HepG2 (cell line): ENCODE measurements at regions not wholly inside any gene's neighbourhood (a gene's known extent, or its start where the extent isn't known, plus 50 kb on each side); places are given as distances from the start of the nearest gene placed in this dataset.

ENCODE experiments used
- ATAC-seq: fragments of 200-7000 bp; cut with Tn5 transposase; 3 replicates; pipeline ENCODE4 v1.9.1; 2020; ENCODE audit warnings: mild to moderate bottlenecking, moderate library complexity
- BruUV-seq: library from RNA; stranded (reverse); fragments of 400-500 nt; replicated peaks from 2 replicates; lab custom pipeline; 2021; lab: Mats Ljungman, UMichigan
- CTCF ChIA-PET: fragments of 300-600 bp; formaldehyde crosslinking; extraction: SDS; loops from one replicate; lab custom pipeline; 2021; ENCODE audit warnings: low total read pairs, inconsistent platforms, low intra/inter-chr PET ratio; lab: Yijun Ruan, JAX
- POLR2A ChIA-PET: fragments of 350-600 bp; sonication (Branson Sonifier 250); formaldehyde crosslinking; loops from one replicate; lab custom pipeline; 2020; ENCODE audit warnings: antibody characterized with exemption, inconsistent platforms; lab: Yijun Ruan, JAX
- DNase-seq: peaks from one replicate; pipeline ENCODE4 v3.0.0-alpha.2; 2015; ENCODE audit warnings: low spot score
- FAIRE-seq: peaks from 3 replicates; lab custom pipeline; 2011; peaks lifted over from hg19 to GRCh38; lab: Jason Lieb, UNC
- H2AFZ ChIP-seq: one replicate; pipeline ENCODE4 v1.6.1; 2011; ENCODE audit warnings: low read length, inconsistent platforms
- H3K27ac ChIP-seq: fragments of 300-600 bp; 3 replicates; pipeline ENCODE4 v1.8.0; 2011; ENCODE audit warnings: mixed run types, mild to moderate bottlenecking, mixed read lengths, low read length, inconsistent platforms; ENCODE audit not compliant: insufficient read depth; ENCODE audit errors: extremely low read length
- H3K27me3 ChIP-seq, 2 experiments: fragments of 200-600 bp in 1 of 2; 2 replicates in 1 of 2; 3 replicates in 1 of 2; pipeline versions ENCODE4 v1.6.0 to v1.8.0; 2011; ENCODE audit warnings: low read length in 2 of 2, mild to moderate bottlenecking in 2 of 2, moderate library complexity in 2 of 2, inconsistent platforms in 1 of 2; ENCODE audit not compliant: insufficient read depth in 2 of 2, control insufficient read depth in 1 of 2
- H3K36me3 ChIP-seq, 2 experiments: fragments of 200-600 bp in 1 of 2; replicated peaks in 1 of 2; 2 replicates in 1 of 2; 3 replicates in 1 of 2; pipeline versions ENCODE4 v1.5.1 to v1.8.0; 2011; ENCODE audit warnings: low read length in 2 of 2, inconsistent platforms in 1 of 2; ENCODE audit not compliant: insufficient read depth in 2 of 2, control insufficient read depth in 1 of 2
- H3K4me1 ChIP-seq: 2 replicates; pipeline ENCODE4 v1.5.1; 2012; ENCODE audit warnings: low read length, inconsistent platforms; ENCODE audit not compliant: insufficient read depth
- H3K4me2 ChIP-seq: 2 replicates; pipeline ENCODE4 v1.6.0; 2011; ENCODE audit warnings: low read depth, low read length, inconsistent platforms
- H3K4me3 ChIP-seq, 3 experiments: fragments of 200-600 bp in 1 of 3; sonication (generic), shearing (Covaris generic) in 1 of 3; replicated peaks in 1 of 3; 2 replicates each; pipeline ENCODE4 v1.5.1; 2011 to 2016; ENCODE audit warnings: low read length in 3 of 3, inconsistent platforms in 2 of 3, low read depth in 2 of 3, mild to moderate bottlenecking in 2 of 3, control low read depth in 1 of 3, mixed read lengths in 1 of 3; ENCODE audit not compliant: insufficient read depth in 1 of 3
- H3K79me2 ChIP-seq: one replicate; pipeline ENCODE4 v1.6.1; 2011; ENCODE audit warnings: low read length, inconsistent platforms; ENCODE audit not compliant: insufficient read depth
- H3K9ac ChIP-seq: 2 replicates; pipeline ENCODE4 v1.6.0; 2011; ENCODE audit warnings: mild to moderate bottlenecking, low read depth, low read length, inconsistent platforms; ENCODE audit not compliant: insufficient read depth
- H3K9me3 ChIP-seq: 2 replicates; pipeline ENCODE4 v1.5.1; 2012; ENCODE audit warnings: mild to moderate bottlenecking, low read length
- H4K20me1 ChIP-seq: 2 replicates; pipeline ENCODE4 v1.6.0; 2011; ENCODE audit warnings: inconsistent platforms, mild to moderate bottlenecking, low read length, moderate library complexity; ENCODE audit not compliant: insufficient read depth
- AKAP8 ChIP-seq: sonication (generic); formaldehyde crosslinking; IDR thresholded peaks from 2 replicates; pipeline ENCODE4 v1.5.1; 2020; ENCODE audit warnings: mild to moderate bottlenecking, missing genetic modification reagents
- ELF4 ChIP-seq: sonication (generic); formaldehyde crosslinking; IDR thresholded peaks from 2 replicates; pipeline ENCODE4 v1.5.0; 2020; ENCODE audit warnings: missing genetic modification reagents, mild to moderate bottlenecking, moderate library complexity, borderline replicate concordance
- NFYC ChIP-seq: IDR thresholded peaks from 2 replicates; pipeline ENCODE4 v1.6.1; 2016; ENCODE audit warnings: missing genetic modification reagents, missing compliant biosample characterization
- NONO ChIP-seq, 2 experiments: fragments of 450-650 bp in 1 of 2; sonication (generic) in 1 of 2; formaldehyde crosslinking in 1 of 2; IDR thresholded peaks in 1 of 2; conservative IDR thresholded peaks in 1 of 2; 2 replicates each; pipeline versions ENCODE4 v1.6.1 to v1.8.0; 2017 to 2022; ENCODE audit warnings: mild to moderate bottlenecking in 1 of 2, missing genetic modification reagents in 1 of 2, moderate library complexity in 1 of 2
- ZSCAN9 ChIP-seq: IDR thresholded peaks from 2 replicates; pipeline ENCODE4 v1.6.1; 2016; ENCODE audit warnings: borderline replicate concordance
- WGBS: methylation state at CpG from one replicate; pipeline ENCODE4 v1.1.6; 2017; ENCODE audit warnings: low lambda C conversion rate; 5-methylcytosine and 5-hydroxymethylcytosine counted together
- in situ Hi-C: cut with HindIII; loops from 2 replicates; pipeline ENCODE4 v1.10.0; 2017; ENCODE audit warnings: low pct_unique_long_range_greater_than_20kb; ENCODE audit not compliant: extremely low pct_ligation_motif_present
- intact Hi-C: fragments of 100-400 bp; cut with micrococcal nuclease; formaldehyde crosslinking; loops from one replicate; pipeline ENCODE4 v1.10.0; 2022; ENCODE audit not compliant: unreplicated experiment
- TF ChIP-seq, protein P1 (sequence below): sonication (generic); formaldehyde crosslinking; IDR thresholded peaks from 2 replicates; pipeline ENCODE4 v1.5.0; 2020; ENCODE audit warnings: mild to moderate bottlenecking, missing genetic modification reagents
- TF ChIP-seq, protein P2 (sequence below): sonication (generic); formaldehyde crosslinking; IDR thresholded peaks from 2 replicates; pipeline ENCODE4 v1.5.1; 2020; ENCODE audit warnings: mild to moderate bottlenecking, missing genetic modification reagents, moderate library complexity

DNA sequence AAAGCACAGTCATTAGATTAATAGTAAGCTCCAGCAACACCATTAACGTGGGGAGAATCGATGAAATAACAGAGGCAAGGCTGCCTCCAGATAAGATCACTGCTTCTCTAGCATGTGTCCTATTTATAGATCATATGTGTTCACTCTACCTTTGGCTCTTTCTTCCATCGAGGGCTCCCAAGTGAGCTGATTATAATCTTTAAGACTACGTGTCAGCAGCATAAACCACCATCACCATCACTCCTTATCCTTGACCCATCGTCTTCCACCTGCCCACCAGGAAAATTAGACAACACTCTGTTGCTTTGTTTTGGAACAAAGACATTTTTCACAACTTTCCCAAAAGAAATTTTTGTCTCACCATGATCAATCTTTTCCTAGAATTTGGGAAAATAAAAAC, 71.2 kb upstream of the CARD11 start (continued):
- TF ChIP-seq, protein P1, sequence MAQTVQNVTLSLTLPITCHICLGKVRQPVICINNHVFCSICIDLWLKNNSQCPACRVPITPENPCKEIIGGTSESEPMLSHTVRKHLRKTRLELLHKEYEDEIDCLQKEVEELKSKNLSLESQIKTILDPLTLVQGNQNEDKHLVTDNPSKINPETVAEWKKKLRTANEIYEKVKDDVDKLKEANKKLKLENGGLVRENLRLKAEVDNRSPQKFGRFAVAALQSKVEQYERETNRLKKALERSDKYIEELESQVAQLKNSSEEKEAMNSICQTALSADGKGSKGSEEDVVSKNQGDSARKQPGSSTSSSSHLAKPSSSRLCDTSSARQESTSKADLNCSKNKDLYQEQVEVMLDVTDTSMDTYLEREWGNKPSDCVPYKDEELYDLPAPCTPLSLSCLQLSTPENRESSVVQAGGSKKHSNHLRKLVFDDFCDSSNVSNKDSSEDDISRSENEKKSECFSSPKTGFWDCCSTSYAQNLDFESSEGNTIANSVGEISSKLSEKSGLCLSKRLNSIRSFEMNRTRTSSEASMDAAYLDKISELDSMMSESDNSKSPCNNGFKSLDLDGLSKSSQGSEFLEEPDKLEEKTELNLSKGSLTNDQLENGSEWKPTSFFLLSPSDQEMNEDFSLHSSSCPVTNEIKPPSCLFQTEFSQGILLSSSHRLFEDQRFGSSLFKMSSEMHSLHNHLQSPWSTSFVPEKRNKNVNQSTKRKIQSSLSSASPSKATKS (CRISPR knock-in tag), result no peak
- TF ChIP-seq ZSCAN9, result no peak

DNA sequence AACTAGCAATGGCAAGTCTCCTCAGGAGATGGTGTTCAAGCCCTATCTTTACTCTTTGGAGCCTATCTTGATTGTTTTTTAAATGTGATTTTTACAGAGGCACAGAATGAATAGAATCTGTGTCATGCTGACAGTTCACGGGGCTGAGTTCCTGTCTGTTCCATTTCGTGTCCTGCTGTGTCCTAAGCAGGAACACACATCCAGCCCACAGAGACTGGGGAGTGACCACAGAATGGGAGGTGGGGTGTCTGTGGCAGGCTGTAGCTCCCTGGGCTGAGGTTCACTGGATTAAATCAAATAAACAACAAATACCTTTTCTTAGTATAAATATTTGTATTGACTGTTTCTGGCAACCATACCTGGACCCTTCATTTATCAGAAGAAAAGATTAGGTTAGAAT, 73.4 kb upstream of the CARD11 start:
- no TSS peak for BruUV-seq
- no peak overlapping the region for H3K9ac ChIP-seq
- POLR2A ChIA-PET, result no interaction called here
- ATAC-seq (no peak), FAIRE-seq (no peak), DNase-seq (no peak)
- WGBS, result 18% methylated on average over 2 of the region's 2 CpGs
- no peaks in the 10 kb centered on the region for H3K36me3 ChIP-seq
- H3K4me1 ChIP-seq, result no peaks in the 10 kb centered on the region
- in situ Hi-C loops (no loop called here), intact Hi-C loops (no loop called here)
- H4K20me1 ChIP-seq, result no peaks in the 10 kb centered on the region
- CTCF ChIA-PET, result no interaction called here
- H3K4me3 ChIP-seq, result no peak overlapping the region
- H2AFZ ChIP-seq, result no peak overlapping the region
- no peak overlapping the region for H3K27ac ChIP-seq
- no peaks in the 10 kb centered on the region for H3K27me3 ChIP-seq
- H3K4me2 ChIP-seq, result no peak overlapping the region
- no peaks in the 10 kb centered on the region for H3K79me2 ChIP-seq
- H3K9me3 ChIP-seq, result 0 out of 2 replicates have a peak, but pooled peaks cover 5% of the 10 kb centered on the region
- TF ChIP-seq NONO (IDR thresholded peaks at IDR 0.05) (no peak), NONO (CRISPR knock-in tag; conservative IDR thresholded peaks at IDR 0.05) (no peak), ELF4 (CRISPR knock-in tag) (no peak), AKAP8 (CRISPR knock-in tag) (no peak), NFYC (CRISPR knock-in tag) (no peak)
- TF ChIP-seq, protein P2, sequence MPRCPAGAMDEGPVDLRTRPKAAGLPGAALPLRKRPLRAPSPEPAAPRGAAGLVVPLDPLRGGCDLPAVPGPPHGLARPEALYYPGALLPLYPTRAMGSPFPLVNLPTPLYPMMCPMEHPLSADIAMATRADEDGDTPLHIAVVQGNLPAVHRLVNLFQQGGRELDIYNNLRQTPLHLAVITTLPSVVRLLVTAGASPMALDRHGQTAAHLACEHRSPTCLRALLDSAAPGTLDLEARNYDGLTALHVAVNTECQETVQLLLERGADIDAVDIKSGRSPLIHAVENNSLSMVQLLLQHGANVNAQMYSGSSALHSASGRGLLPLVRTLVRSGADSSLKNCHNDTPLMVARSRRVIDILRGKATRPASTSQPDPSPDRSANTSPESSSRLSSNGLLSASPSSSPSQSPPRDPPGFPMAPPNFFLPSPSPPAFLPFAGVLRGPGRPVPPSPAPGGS (CRISPR knock-in tag), result no peak
